Fibroblast of skin of right quadriceps (primary cell): ENCODE measurements at regions not wholly inside any gene's neighbourhood (a gene's known extent, or its start where the extent isn't known, plus 50 kb on each side); places are given as distances from the start of the nearest gene placed in this dataset.

Source experiments
- DNase-seq: peaks from one replicate; pipeline ENCODE4 v3.0.0-alpha.2; 2013

DNA sequence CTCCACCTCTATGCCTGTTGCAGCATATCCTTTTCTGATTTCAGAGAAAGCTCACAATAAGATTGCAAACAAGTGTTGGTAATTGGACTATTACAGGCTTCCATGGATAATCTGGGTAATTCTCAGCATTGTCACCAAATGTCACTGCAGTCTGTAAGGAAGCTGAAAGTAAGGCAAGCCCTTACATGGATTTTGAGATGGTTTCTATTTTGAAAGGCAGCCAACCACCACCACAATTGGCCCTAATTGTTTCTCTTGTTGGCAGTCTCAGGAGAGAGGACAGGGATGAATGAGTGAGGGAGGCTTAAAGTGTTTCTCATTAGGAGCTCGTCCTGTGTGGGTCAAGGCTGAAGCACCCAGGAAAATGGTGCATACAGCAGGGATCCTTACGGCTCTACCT is 879.9 kb downstream of the TUSC7 start:
- no peak for DNase-seq

DNA sequence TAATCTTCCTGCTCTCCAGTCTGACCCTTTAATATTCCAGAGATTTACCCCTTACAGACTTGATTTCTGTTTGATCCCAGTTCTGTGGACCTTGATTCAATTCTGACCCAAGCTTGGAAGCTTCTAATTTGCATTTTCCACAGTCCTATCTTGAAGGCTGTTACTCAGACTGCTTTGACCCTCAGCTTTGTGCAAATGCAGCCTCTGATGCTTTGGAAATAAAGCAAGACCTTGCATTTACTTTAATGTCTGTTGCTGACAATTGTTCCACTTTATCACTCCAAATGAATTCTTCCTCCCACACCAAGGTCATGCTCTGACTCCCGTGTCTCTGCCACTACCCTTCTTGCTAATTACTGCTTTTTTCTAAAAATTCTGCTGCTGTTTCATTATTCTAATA is 886.0 kb downstream of the TUSC7 start:
- DNase-seq: no peak

DNA sequence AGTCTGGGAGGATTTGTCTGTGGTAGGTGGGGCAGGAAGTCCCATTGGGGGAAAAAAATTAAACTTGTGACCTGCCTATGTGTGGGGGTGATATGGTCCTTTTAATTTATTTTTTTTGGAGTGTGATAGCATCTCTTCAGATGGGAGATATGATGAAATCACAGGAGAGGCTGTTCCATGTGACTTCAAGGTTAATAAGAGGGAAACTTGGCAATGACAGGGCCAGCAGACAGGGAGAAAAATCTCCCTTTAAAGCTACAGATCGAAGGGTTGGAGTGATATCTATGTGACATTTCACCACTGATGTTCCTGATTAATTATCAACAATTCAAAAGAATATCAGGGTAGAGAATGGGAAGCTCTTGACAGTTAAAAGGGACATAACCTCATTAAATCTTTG is 886.9 kb downstream of the TUSC7 start:
- no peak for DNase-seq

- DNase-seq: no peak
Measured at GRCh38 chr3:117597865-117598264, 888.3 kb downstream of the TUSC7 start.

- DNase-seq: no peak
Measured at GRCh38 chr3:117600112-117600511, 890.5 kb downstream of the TUSC7 start.

GRCh38 chr3:117600666-117601065 is 891.1 kb downstream of the TUSC7 start:
- DNase-seq: peak; percentile 29

DNA sequence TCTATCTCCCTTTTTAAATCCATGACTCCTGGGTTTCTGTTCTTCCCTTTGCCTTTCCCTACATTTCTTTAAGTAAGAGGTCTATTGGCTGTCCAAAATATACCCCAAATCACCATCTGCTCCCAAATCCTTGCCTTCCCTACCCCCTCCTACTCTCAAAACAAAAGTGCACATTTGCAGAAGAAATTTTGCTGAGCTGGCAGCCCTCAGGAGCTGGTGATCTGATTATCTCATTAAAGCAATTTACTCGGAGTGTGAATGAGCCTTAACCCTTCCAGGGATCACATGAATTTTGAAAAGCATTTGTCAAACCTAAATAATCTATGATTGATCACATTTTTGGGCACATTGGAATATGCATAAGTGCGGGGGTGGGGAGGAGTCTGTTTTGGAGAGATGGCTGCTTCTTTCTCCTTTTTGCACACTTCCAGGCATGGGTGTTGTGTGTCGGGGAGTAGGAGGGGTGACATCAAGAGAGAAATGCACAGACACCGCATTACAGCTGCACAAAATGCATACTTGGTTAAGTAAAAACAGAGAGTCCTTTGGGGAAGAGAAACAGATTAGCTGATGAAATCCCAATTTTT is 892.6 kb downstream of the TUSC7 start:
- no peak for DNase-seq

GRCh38 chr3:117603097-117603496 is 893.5 kb downstream of the TUSC7 start:
- DNase-seq: no peak

- peak; percentile 59 for DNase-seq
Measured at GRCh38 chr3:117606866-117607265, 897.3 kb downstream of the TUSC7 start.

GRCh38 chr3:117609330-117609729 is 899.8 kb downstream of the TUSC7 start:
- no peak for DNase-seq

DNA sequence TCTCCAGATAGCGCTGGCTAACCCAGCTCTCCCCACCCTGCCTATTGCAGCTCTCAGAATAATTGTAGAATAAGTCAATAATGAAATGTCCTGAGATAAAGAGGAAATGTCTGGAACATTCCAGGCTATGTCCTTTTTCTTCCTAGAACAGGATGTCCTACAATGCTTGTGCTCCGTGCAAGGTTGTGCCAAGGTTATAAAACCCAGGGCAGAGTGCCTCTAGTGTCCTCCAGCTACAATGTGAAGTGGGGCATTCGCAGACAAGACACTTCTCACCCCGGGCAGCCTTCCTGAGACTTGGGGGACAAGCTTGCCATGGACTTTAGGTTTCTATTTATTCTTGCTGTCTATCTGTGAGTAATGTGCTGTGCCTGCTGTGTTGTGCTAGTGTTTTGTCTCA is 900.6 kb downstream of the TUSC7 start:
- no peak for DNase-seq

DNA sequence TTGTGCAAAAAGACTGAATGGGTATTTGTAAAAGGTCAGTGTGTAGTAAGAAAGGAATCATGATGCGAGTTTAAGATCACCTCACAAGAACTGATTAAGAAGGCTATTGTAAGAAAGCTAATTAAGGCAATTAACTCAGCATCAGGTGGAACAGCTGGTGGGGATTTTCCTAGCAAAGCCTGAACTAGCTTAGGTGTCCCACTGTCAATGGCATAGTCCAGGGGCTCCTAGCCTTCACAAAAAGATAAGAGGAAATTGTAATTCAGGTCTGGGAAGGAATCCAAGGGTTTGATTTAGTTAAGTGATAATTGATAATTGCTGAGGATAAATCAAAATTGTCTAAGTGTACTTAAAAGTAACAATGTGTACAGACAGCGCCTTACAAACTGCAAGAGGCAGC is 901.6 kb downstream of the TUSC7 start:
- DNase-seq: no peak

GRCh38 chr3:117616227-117616626 is 906.6 kb downstream of the TUSC7 start:
- DNase-seq: no peak

DNA sequence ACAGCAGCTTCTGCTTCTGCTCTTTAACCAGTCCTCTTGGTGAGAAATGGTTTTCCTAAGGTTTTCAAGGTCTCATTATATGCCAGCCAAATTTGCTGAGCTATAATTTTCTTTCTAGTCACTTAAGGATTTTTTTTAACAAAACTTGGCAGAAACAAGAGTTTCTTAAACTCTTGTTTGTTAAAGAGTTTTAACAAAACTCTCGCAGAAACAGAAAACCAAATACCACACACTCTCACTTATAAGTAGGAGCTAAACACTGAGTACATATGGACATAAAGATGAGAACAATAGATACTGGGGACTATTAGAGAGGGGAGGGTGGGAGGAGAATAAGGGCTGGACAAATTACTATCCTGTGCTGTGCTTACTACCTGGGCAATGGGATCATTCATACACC is 908.3 kb downstream of the TUSC7 start:
- DNase-seq: no peak

DNA sequence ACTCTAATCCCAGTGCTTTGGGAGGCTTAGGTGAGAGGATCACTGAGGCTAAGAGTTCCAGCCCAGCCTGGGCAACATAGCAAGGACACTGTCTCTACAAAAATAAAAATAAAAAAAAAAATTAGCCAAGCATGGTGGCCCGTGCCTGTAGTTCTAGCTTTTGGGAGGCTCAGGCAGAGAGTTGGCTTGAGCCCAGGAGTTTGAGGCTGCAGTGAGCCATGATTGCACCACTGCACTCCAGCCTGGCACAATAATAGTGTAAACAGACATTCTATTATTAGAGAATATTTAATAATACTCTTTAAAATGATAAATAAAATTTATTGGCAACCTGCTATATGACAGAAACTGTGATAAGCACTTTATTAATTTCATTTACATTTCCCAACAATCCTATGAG is 908.9 kb downstream of the TUSC7 start:
- DNase-seq: no peak

DNA sequence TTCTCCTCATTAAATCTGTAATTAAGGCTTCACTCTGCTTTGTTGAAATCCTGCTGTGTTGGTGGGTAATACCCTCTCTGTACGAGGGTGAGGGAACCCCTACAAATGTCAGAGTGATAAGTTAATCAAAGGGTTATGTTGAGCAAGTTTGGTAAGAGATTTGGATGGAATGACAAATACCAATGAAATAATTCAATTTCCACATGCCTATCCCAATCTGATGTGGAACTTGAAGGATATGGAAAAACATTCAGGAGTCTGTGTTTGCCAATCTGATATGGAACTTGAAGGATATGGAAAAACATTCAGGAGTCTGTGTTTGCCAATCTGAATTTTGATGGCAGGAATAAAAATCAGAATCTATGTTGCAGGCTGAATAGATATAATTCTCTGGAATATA is 910.2 kb downstream of the TUSC7 start:
- DNase-seq: no peak

DNA sequence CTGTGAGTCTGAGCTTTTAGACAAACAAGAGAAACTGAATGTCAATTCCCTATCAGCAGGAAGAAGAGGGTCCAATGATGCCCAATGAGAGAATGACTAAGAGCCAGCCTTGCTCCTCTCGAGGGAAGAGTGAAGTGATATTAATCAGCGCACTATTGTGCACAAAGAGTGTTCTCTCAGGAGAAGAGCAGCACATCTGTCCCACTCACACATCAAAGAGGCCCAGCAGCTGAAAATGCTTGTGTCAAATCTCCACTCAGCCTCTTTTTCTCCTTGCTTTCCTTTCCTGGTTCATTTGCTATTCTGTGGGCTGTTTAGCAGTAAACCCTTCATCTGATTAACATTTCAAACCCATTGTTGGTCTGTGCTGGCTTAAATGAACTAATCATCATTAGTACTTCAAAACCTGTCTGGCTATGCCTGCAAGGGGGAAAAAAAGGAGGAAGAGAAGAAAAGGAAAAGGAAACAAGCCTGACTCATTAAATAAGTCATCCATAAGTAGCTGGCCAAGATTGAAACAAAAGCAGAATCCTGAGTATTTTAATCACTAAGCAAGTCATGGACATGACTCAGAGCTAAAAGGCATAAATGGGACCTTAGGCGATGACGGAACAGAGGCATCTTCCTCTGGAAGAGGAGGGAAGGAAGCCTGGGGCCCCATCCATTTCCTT is 912.7 kb downstream of the TUSC7 start:
- DNase-seq: peak; percentile 90

- no peak for DNase-seq
Measured at GRCh38 chr3:117624424-117624823, 914.8 kb downstream of the TUSC7 start.

GRCh38 chr3:117625174-117625573 is 915.6 kb downstream of the TUSC7 start:
- no peak for DNase-seq

DNA sequence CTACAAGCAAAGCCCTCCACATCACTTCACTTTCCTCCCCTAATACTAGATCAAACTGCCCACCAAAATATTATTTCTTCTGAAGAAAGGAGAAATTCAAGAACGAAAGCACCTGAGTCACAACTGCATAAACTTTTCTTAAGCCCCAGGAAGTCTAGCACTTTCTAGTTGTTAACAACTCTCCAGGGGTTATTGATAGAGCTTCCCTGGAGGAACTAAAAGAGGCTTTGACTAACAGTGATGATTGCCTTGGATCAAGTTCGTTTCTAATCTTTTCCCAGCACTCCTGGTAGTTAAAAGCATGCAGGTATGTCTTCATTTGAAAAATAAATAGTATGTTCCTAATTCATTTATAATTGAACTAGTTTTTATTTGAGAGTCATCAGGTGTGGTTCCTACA is 917.0 kb downstream of the TUSC7 start:
- no peak for DNase-seq

DNA sequence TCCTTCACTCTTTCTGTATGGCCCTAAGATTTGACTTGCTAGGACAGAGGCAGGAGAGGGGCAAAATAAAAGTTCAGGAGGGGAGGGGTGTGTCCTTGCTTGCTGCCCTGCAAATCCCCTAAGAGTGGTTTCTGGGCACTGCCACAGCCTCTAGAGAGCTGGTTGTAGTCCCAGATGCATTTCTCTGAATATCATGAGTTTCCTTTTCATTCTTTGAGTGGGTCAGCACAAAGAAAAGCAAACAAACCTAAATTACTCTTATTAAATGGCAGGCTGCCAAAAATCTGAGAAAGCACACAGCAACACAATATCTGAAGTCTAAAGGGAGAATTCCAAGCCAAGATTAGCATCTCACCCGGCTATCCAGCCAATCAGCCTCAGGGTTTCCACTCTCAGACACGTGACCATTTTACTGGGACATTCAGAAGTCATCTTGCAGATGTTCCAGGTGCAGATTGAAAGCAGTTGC is 919.3 kb downstream of the TUSC7 start:
- DNase-seq: peak; percentile 79

DNA sequence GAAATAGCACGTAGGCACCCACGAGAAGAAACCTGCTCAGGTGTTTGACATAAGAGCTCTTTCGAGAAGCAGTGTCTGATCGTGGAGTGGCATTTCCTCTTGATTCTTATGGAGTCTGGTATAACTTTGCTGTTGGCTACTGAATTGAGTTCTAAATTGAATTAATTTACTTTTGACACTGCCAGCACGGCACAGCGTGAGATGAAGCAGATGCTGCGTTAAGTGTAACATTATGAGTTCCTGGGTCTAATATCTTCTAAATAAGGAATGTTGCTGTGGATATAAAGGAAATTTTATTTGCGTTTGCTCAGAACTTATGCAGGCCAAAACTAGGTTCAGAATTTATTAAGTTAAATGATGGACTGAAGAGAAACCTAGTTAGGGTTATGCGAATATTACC is 919.9 kb downstream of the TUSC7 start:
- DNase-seq: no peak

- no peak for DNase-seq
Measured at GRCh38 chr3:117630469-117630868, 920.9 kb downstream of the TUSC7 start.

DNA sequence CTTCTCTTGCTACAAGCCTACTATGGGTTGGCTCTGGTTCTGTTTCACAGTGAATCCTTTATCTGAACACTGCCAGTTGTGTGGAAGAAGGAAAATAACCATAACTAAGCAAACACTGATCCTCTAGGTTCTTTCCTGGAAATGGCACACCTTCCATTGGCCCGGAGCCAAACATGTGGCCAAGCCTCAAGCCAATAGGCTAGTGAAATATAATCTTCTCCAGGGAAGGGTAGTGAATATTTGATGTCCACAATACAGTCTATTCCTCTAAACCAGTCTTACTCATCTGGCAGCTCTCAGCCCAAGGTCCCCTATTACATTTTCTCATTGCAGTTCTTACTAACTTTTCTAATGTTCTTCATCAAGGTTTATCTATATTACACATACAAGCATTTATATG is 921.3 kb downstream of the TUSC7 start:
- no peak for DNase-seq

DNA sequence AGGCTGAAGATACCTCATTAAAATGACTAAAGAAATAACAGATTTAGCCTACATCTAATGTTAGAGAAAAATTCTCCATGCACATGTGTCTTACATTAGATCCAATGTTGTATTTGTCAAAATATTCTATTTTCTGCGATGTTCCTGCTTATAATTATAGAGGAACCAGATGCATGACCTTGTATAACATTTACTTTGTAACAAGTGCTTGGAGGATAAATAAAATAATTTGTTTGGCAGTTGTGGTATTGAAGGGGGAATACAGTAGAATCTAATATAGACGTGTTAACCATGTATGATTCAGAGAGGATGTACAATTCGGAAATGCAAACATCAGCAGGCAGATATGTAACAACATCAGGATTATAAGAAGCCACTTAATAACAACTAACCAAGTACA is 922.2 kb downstream of the TUSC7 start:
- DNase-seq: no peak
